Limb (tissue), 2 donors: ENCODE measurements at regions not wholly inside any gene's neighbourhood (a gene's known extent, or its start where the extent isn't known, plus 50 kb on each side); places are given as distances from the start of the nearest gene placed in this dataset.

Source experiments
- DNase-seq, 2 donors: peaks; one replicate each; pipeline ENCODE4 v3.0.0-alpha.2; 2016; ENCODE audit errors: extremely low spot score in 2 of 2

DNA sequence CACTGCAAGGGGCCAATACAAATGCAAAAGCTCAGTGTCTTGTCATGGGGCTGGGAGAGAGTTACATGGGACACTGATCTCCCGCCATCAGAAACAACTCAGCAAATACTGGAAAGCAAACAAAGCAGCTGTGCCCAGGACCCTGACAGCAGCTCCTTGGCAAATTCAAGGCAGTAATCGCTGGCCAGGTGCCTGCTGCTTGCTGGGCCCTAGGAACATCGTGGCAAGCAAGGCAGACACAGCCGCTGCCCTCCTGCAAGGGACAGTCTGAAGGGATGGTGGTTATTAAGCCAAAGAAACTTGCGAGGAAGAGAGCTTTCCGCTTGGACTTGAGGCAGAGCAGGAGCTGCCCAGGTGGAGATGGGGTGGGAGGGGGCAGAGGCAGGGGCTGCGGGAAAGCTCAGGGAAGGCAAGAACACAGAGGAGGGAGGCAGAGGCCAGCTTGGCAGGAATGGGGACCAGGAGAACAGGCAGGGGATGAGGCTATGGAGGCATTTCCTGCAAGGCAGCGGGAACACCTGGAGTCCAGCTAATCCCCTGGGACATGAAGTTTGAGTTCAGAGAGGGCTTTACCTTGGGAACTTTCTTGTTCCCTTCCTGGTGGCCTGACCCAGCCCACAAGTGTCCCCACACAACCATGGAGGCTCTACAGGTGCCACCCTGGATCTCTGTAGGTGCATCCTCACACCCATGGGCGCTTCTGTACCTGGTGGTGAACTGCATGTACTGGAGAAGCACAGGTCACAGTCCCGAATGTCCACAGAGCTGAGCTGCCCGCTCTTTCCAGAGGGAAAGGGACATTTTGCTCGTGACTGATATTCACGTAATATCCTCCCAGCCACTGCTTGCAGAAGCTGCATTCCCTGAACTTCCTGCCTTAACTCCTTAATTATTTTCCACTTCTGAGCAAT, 78.7 kb upstream of the ATP2B2 start:
- DNase-seq = no peak

GRCh38 chr3:10585945-10586344, 80.6 kb upstream of the ATP2B2 start:
- DNase-seq = no peak

DNA sequence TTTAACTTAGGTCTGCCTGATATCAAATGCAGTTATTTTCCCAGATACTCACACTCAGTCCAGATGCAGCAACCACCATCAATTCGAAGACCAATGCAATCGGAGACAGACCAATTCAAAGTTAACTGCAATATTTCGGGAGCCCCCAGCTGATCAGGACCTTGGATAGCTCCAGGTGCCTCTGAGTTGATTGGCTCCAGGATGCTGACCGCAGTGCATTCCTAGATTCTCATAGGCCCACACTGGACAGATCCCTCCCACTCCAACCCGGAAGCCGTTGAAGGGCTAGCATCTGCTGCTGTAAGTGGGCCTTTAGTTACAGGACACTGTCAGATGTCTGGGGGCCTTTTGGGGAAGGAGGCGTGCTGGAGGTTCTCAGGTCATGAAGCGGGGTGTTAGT, 89.5 kb upstream of the ATP2B2 start:
- peak; percentile 80 to 85 for DNase-seq

DNA sequence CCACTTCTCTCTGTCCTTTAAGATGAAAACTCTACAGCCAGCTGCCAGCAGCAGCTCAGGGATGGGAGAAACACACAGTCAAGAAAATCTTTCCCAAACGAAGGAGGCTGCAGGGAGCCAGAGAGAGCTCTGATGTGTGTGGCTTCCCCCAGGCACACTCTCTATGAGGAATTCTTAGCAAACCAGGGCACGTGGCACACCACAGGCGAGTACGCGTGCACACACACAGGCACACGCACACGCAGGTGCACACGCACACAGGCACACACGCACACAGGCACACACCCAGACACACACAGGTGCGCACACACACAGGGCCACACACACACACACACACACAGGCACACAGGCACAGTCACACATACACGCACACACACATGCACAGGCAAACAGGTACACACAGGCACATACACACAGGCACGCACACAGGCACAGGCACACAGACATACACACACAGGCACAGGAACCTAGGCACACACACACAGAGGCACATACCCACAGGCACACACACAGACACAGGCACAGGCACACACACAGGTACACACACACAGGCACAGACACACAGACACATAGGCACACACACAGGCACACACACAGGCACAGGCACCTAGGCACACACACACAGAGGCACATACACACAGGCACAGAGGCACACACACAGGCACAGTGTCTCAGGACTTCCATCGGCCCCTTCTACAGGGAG, 91.5 kb upstream of the ATP2B2 start:
- no peak for DNase-seq

GRCh38 chr3:10597733-10598132, 92.3 kb upstream of the ATP2B2 start:
- DNase-seq = no peak

GRCh38 chr3:10599017-10599416, 93.6 kb upstream of the ATP2B2 start:
- DNase-seq = no peak

GRCh38 chr3:10599444-10599843, 94.1 kb upstream of the ATP2B2 start:
- no peak for DNase-seq

DNA sequence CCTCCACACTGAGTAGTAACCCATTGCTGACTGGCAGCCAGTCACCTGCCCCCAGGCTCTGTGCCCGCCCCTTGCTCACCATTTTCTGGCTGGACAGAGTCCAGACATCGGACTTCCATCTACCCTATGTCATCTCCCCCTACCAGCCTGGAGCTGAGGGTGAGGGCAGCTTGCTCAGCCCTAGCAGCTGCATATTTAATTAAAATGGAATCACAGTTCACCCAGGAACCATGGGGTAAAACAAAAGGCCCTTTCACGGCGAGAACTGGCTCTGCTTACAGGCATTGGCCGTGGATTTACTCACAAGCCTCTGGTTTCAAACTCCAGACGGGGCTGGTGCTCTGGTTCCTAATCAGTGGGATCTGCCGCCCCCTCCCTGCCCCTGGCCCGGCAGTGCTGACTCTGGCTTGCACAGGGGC, 94.9 kb upstream of the ATP2B2 start:
- DNase-seq = no peak

GRCh38 chr3:10600726-10601125, 95.3 kb upstream of the ATP2B2 start:
- DNase-seq = no peak

DNA sequence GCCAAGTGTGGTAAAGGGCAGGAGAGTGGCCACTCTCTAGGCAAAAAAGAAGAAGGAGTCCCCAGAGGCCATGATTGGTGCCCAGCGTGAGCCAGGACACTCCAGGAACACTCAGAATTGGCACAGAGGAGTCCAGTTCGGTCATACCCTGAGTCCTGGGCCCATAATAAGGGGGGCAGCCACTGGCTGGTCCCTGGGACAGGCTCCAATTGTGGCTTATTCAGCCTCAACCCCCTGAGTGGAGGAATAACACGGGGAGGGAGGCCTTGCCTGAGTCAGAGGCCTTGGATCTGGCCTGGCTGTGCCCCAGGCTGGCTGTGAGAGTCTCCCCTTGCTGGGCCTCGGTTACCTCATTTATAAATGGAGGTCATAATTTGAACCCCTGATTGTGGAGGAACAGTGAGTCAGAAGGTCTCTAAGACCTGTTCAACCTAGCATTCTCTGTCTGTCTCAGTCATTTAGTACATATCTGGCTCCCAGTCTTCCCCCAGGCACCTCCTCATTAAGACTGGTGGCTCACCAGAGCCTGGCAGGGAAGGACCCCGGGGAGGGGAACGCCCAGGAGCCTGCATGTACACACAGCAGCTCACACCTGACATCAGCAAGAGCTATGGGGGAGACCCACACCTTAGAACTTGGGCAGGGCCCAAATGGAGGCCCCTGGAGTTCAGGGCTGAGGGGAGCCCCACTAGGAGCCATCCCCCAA, 95.9 kb upstream of the ATP2B2 start:
- DNase-seq = no peak

GRCh38 chr3:10601857-10602230, 96.5 kb upstream of the ATP2B2 start:
- DNase-seq = no peak

GRCh38 chr3:10602271-10602670, 96.9 kb upstream of the ATP2B2 start:
- no peak for DNase-seq

- no peak for DNase-seq
Observed at GRCh38 chr3:10602769-10603768, 97.7 kb upstream of the ATP2B2 start.

DNA sequence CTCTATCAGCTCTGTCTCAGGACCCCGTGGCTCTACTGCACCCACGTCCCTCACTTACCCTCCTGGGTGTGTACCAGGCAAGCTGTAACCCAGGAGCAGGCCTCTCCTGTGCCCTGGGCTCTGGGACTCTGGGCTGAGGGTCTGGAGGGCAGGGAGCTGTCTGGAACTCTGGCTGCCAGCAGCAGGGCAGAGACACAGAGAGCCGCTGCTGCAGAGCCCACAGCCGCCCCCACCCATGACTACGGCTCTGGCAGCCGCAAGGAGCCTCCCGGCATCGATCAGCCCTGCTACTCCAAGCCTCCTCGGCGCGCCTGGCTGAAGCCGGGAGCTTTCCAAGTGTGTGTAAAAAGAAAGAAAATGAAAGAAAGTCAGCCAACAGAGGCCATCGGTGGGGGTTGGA, 103.7 kb upstream of the ATP2B2 start:
- no peak for DNase-seq

GRCh38 chr3:10614168-10614567, 108.8 kb upstream of the ATP2B2 start:
- no peak for DNase-seq

DNA sequence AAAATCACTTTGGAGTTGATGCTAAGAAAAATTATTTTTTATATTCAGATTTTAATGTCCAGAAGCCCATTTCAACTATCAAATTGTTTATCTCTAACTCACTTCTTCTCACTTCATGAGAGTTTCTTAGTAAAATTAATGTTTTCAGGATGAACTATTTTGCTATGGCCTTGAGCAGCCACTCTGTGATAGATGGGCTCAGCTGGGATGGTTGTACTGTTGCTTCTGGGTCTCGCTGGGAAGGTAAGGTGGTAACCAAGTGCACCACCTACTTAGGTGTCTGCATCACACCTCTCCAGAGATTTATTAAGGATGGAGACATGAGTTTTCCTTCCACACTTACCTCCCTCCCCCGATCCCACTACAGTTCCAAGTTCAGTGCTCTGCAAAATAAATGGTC, 110.3 kb upstream of the ATP2B2 start:
- no peak for DNase-seq

- no peak for DNase-seq
Observed at GRCh38 chr3:10616321-10616720, 110.9 kb upstream of the ATP2B2 start.

DNA sequence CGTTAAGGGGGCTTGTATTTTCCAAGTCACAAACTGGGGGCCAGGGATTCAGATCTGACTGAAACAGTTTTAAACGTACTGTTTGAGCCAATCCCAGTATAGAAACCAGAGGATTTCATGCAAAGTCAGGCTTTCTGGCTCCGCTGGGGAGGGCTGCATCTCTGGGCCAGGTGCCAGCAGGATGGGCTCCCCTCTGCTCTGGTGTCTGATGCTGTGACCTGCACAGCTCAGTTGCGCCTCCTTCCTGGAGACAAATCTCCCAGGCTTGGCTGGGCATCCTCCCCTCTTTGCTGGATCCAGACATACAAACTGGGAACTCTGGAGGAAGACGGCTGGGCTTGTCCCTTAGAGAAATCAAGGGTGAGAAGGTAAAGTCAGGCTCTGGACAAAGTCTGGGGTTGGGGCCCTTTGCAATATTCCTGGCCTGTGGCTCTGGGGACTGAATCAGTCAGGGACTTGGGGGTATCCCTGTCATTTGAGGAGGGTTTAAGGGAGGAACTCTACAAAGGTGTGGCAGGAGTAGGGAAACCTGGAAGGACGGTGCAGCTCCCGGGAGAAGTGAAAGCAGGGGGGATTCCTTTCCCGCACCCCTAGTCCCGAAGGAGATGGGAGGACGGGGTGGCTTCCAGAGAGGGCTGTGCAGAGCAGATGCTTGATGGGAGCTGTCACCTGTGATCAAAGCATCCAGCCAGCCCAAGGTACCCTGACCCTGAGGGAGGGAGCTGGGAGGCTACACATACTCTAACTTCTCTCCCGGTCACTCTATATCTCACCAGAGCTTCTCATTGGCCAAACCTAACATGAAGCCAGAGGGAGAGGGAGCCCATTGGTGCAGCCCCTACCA, 114.8 kb upstream of the ATP2B2 start:
- DNase-seq = no peak

DNA sequence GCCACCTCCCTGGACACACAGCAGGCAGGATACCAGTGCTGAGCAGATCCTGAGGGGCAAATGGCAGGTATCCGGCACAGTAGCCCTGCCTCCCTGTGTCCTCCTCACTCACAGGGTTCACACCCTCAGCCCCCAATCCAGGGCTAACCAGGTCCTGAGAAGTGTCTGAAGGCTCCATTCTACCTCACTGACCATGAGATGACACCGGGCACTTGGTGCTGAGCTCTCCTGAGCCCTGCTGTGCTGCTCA, 115.4 kb upstream of the ATP2B2 start:
- DNase-seq = no peak

DNA sequence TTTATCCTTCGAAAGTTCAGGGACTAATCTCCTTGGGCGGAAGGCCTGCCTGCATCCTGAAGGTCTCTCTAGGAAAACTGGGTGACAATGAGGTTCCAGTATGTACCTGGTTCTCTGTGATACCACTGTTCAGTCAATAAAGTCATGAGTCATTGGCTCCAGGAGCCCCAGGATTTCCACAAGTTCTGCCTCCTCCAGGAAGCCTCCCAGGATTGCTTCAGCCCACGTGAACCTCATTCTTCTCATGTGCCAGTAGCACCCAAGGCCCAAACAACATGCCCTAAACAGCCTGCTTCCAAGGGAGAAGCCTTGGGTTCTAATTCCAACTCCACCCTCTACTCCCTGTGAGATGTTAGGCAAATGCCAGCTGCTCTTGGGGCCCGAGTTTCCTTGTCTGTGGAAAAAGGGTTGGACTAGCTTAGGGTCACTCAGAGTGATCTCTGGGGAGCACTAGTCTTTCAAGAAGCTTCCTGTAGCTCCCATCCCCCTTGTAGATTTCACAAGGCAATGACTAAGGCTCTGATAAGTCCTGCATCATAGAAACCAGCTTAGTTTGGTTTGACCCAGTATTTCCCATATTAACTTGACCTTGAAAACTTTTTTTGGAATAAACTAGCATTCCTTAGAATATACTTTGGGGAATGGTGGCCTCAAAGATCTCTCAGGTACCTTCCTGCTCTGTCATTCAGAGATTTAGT, 118.3 kb upstream of the ATP2B2 start:
- no peak for DNase-seq
